GM18502 (cell line): ENCODE measurements at regions not wholly inside any gene's neighbourhood (a gene's known extent, or its start where the extent isn't known, plus 50 kb on each side); places are given as distances from the start of the nearest gene placed in this dataset.

Experiments
- ATAC-seq: cut with Tn5 transposase; IDR thresholded peaks from one replicate; pipeline ENCODE4 v1.9.1; 2021; ENCODE audit warnings: mild to moderate bottlenecking; ENCODE audit not compliant: unreplicated experiment, poor library complexity

DNA sequence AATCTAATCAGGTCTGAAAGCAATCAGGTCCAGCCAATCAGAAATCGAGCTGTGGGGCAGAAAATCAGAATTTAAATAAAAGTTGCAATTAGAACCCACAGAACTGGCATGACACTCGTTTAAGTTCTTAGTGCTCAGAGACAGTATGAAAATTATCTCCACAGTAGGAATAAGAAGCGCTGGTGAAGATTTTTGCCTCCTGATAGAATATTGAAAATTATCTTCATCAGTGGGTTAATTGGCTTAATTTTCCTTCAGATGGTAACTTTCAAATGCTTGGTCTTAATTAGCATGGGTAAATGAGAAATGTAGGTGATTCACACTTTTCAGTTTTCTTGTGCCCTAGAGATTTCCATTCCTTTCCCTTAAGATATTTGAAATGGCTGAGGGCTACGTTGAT, 109.1 kb upstream of the MDFIC2 start:
- no peak for ATAC-seq

DNA sequence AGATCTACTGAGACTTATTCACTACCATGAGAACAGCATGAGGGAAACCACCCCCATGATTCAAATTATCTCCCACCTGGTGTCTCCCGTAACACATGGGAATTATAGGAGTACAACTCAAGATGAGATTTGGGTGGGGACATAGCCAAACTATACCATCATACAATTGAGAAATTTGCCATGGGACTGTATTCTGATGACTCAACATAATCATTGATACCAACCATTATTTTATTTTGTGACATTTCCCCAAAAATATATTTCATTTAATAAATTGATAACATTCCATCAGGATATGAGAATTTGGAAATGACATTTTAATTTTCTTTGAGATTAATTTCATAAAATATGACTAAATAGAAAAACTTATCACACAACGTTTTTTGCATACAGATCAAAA, 96.6 kb upstream of the MDFIC2 start:
- no peak for ATAC-seq

DNA sequence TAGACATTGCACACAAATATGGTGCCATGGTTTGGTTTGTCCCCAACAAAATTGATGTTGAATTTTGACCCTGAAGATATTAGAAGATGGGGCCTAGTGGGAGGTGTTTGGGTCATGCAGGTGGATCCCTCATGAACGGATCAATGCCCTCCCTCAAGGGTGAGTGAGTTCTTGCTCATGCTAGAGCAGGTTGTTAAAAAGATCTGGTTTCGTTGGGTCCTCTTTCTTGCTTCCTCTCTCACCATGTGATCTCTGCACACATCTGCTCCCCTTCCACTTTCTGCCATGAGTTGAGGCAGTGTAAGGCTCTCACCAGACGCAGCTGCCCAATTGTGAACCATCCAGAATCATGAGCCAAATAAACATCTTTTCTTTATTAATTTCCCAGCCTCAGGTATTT, 87.8 kb upstream of the MDFIC2 start:
- peak; percentile 91 for ATAC-seq

GRCh38 chr3:70393881-70394612, 81.6 kb upstream of the MDFIC2 start:
- ATAC-seq = no peak

DNA sequence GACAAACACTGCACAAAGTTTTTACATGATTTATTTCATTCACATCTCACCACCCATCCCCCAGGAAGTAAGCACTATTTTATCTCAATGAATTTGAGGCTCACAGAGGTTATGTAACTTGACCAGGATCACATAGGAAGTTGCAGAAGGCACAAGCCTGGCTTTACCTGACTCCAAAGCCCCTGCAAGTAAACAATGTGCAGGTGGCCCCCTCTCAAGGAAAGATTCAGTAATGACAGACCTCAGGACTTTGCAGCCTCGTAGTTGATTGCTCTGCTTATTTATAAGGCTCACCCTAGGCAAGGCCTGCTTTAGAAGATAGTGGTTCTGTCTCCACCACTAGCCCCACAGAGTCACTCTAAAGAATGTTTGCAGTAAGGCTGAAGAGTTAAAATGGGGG, 79.8 kb upstream of the MDFIC2 start:
- no peak for ATAC-seq

GRCh38 chr3:70387889-70388288, 75.5 kb upstream of the MDFIC2 start:
- no peak for ATAC-seq

DNA sequence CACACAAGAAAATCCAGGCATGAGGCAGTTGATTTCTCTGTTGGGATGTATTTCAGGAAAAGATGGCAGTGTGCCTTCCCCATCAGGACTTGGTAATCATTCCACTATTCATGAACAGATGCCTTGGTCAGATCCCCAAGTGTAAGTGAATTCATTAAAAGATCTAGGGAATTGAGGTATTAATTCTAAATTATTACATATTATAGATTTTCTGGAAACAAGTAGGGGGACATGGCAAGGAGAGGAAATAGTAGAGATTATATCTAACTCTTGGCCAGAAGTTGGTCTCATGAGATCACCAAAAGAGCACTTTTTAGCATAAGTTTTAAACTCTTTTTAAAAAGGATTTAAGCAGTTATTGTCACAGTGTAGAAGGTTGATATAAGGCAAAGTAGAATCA, 74.4 kb upstream of the MDFIC2 start:
- no peak for ATAC-seq

GRCh38 chr3:70386043-70386442, 73.6 kb upstream of the MDFIC2 start:
- no peak for ATAC-seq

- ATAC-seq = peak; percentile 97
Observed at GRCh38 chr3:70383360-70383831, 71.0 kb upstream of the MDFIC2 start.

GRCh38 chr3:70374179-70374578, 61.7 kb upstream of the MDFIC2 start:
- no peak for ATAC-seq
